GM12873 (cell line): ENCODE measurements at regions not wholly inside any gene's neighbourhood (a gene's known extent, or its start where the extent isn't known, plus 50 kb on each side); places are given as distances from the start of the nearest gene placed in this dataset.

Experiments used
- TF ChIP-seq, protein P1 (sequence below): IDR thresholded peaks from 2 replicates; pipeline ENCODE4 v1.5.1; 2012; ENCODE audit warnings: low read depth, mild to moderate bottlenecking, moderate library complexity, low read length, control low read depth; ENCODE audit not compliant: insufficient read depth; ENCODE audit errors: missing control alignments

DNA sequence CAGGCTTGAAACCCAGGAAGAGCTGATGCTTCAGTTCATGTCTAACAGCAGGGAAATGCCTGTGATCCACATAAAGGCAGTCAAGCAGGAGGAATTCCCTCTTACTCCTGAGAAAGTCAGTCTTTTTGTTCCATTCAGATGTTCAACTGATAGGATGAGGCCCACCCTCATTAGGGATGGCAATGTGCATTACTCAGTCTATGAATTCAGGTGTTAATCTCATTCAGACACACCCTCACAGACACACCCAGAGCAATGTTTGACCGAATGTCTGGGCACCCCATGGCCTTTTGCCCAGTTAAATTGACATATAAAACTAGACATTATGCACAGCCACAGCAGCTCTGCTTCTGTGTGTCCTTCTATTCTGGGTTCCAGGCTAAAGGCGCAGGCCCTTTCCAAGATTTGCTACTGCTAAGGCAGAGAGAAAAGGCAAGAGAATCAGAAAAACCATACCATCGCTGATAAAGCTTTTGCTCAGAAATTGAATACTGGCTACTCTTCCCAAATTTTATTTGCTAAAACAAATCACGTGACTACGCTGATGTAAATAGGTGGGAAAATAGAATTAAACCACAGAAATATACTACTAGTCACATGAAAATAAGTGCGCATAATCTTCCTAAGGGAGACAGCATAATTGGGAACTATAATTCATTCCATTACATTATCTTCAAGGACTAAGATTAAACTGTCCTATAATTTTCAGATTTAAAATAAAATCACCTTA, 625.0 kb upstream of the MAN1A1 start:
- TF ChIP-seq, protein P1, sequence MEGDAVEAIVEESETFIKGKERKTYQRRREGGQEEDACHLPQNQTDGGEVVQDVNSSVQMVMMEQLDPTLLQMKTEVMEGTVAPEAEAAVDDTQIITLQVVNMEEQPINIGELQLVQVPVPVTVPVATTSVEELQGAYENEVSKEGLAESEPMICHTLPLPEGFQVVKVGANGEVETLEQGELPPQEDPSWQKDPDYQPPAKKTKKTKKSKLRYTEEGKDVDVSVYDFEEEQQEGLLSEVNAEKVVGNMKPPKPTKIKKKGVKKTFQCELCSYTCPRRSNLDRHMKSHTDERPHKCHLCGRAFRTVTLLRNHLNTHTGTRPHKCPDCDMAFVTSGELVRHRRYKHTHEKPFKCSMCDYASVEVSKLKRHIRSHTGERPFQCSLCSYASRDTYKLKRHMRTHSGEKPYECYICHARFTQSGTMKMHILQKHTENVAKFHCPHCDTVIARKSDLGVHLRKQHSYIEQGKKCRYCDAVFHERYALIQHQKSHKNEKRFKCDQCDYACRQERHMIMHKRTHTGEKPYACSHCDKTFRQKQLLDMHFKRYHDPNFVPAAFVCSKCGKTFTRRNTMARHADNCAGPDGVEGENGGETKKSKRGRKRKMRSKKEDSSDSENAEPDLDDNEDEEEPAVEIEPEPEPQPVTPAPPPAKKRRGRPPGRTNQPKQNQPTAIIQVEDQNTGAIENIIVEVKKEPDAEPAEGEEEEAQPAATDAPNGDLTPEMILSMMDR = no peak

- TF ChIP-seq, protein P1 = peak; percentile 59
These were observed 616.9 kb upstream of the MAN1A1 start for GRCh38 chr6:119966484-119966883.

- TF ChIP-seq, protein P1 = no peak
These were observed 616.3 kb upstream of the MAN1A1 start for GRCh38 chr6:119965900-119966299.

DNA sequence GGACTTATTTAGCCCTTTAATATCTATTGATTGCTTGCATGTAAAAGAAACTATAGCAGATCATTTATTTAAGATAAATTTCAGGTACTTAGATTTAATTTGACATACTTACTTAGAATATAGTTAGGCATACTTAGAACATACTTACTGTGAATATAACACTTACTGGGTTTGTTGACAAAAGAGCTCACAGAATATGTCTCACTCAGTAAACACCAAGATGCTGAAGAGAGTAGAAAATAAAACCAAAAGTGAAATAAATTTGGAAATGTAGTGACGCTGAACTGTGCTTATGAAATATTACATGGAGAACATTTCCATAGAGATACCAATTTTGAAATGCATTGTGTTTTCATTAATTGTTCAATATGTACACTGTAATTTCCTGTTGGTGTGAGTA, 615.4 kb upstream of the MAN1A1 start:
- TF ChIP-seq, protein P1 = no peak

GRCh38 chr6:119962505-119962904, 612.9 kb upstream of the MAN1A1 start:
- TF ChIP-seq, protein P1 = no peak

- TF ChIP-seq, protein P1 = no peak
These were observed 611.9 kb upstream of the MAN1A1 start for GRCh38 chr6:119961450-119961849.

DNA sequence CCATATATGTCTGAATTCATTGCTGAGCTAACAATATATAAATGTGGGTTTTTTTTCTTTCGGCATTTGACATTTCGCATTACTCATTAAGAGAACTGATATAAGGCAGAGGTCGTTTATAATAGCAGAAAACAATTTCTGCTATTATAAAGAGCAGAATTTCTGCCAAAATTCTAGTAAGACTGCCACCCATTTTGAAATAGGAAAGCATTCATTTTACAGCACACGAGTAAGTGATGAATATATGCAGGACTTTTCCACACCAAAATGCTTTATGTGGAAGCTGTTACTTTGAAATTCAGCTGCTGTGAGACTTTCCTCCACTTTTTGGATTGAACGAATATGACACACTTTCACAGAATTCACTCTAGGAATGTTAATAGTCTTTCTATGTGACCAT, 610.9 kb upstream of the MAN1A1 start:
- TF ChIP-seq, protein P1 = no peak

GRCh38 chr6:119960036-119960435, 610.5 kb upstream of the MAN1A1 start:
- TF ChIP-seq, protein P1 = no peak
